ENCODE measurements at regions not wholly inside any gene's neighbourhood (a gene's known extent, or its start where the extent isn't known, plus 50 kb on each side); places are given as distances from the start of the nearest gene placed in this dataset.

- TF ChIP-seq TAF1 (IDR thresholded peaks at IDR 0.05; ENCODE audit: borderline replicate concordance, insufficient read depth, low read length) (no peak), SIN3A (IDR thresholded peaks at IDR 0.05; ENCODE audit: borderline replicate concordance, insufficient read depth, low read length) (no peak), REST (IDR thresholded peaks at IDR 0.05; ENCODE audit: insufficient read depth in 1 of 2, low read depth in 2 of 2, low read length in 2 of 2) (no peak), POLR2AphosphoS5 (IDR thresholded peaks at IDR 0.05; ENCODE audit: low read depth, low read length) (no peak)
These were observed 816.4 kb downstream of the SEMA5A start for GRCh38 chr5:8729437-8729836.

All from PFSK-1 (cell line).